ENCODE measurements at regions not wholly inside any gene's neighbourhood (a gene's known extent, or its start where the extent isn't known, plus 50 kb on each side); places are given as distances from the start of the nearest gene placed in this dataset.
A peak's percentile ranks its signal among the peaks of the same experiment; 100 is the strongest.

DNA sequence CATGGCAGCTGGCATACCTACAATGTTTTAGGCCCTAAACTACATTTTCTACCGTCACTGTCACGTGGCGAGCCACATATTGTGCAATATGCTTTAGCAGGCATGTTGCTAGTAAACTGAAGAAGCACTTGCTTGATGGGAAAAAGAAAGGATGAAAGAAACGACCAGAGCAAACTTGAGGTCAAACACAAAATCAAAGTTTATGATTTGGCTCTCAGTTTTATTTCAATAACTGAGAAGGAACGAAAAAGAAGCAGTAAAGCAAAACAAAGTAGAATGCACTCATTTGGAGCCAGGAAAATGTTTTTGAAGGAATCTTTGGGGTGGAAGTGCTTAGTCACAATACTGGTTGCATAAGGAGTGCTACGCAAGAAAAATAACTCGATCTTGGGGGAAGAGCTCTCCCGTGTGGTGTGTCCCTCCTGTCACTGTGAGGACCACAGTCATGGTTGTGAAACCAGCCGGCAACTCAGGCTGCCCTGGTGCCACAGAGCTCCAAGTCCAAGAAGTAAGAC, 349.8 kb downstream of the RBM43 start:
- Histone ChIP-seq H3K4me3 (ENCODE audit: low read depth in 2 of 2, low read length in 2 of 2) (no peak overlapping the region), H3K36me3 (ENCODE audit: control insufficient read depth, insufficient read depth, low read length) (no peaks in the 10 kb centered on the region), H3K9me3 (ENCODE audit: control insufficient read depth, insufficient read depth, low read depth, low read length) (no peaks in the 10 kb centered on the region), H3K27me3 (ENCODE audit: control insufficient read depth, insufficient read depth, low read length) (no peaks in the 10 kb centered on the region), H3K4me1 (ENCODE audit: control insufficient read depth, insufficient read depth, low read length) (no peaks in the 10 kb centered on the region), H3K27ac (ENCODE audit: low read length) (no peak overlapping the region)
- DNase-seq (ENCODE audit: low read depth, low spot score) (peak; percentile 20), ATAC-seq (no peak)
- in situ Hi-C loops (cut with HindIII; ENCODE audit: low pct_unique_long_range_greater_than_20kb, low sequenced_read_pairs) (no loop called here), intact Hi-C loops (cut with micrococcal nuclease; ENCODE audit: unreplicated experiment) (no loop called here)
- no TSS peak for BruUV-seq (replicated peaks)
- ChIA-PET POLR2A (no interaction called here), CTCF (interaction anchor here (0.7 kb wide), 1 partner anchor 15 kb away, joined by 4 read pairs; no protein-coding TSS in a partner anchor)
- no peak for TF ChIP-seq TCF7L2 (IDR thresholded peaks at IDR 0.05; ENCODE audit: low read depth, low read length)
- no peak for TF ChIP-seq SIN3A (IDR thresholded peaks at IDR 0.05; ENCODE audit: borderline replicate concordance, insufficient read depth, low read depth, low read length)
- TF ChIP-seq, protein P1, sequence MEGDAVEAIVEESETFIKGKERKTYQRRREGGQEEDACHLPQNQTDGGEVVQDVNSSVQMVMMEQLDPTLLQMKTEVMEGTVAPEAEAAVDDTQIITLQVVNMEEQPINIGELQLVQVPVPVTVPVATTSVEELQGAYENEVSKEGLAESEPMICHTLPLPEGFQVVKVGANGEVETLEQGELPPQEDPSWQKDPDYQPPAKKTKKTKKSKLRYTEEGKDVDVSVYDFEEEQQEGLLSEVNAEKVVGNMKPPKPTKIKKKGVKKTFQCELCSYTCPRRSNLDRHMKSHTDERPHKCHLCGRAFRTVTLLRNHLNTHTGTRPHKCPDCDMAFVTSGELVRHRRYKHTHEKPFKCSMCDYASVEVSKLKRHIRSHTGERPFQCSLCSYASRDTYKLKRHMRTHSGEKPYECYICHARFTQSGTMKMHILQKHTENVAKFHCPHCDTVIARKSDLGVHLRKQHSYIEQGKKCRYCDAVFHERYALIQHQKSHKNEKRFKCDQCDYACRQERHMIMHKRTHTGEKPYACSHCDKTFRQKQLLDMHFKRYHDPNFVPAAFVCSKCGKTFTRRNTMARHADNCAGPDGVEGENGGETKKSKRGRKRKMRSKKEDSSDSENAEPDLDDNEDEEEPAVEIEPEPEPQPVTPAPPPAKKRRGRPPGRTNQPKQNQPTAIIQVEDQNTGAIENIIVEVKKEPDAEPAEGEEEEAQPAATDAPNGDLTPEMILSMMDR (IDR thresholded peaks at IDR 0.05): no peak
- TF ChIP-seq, protein P2, sequence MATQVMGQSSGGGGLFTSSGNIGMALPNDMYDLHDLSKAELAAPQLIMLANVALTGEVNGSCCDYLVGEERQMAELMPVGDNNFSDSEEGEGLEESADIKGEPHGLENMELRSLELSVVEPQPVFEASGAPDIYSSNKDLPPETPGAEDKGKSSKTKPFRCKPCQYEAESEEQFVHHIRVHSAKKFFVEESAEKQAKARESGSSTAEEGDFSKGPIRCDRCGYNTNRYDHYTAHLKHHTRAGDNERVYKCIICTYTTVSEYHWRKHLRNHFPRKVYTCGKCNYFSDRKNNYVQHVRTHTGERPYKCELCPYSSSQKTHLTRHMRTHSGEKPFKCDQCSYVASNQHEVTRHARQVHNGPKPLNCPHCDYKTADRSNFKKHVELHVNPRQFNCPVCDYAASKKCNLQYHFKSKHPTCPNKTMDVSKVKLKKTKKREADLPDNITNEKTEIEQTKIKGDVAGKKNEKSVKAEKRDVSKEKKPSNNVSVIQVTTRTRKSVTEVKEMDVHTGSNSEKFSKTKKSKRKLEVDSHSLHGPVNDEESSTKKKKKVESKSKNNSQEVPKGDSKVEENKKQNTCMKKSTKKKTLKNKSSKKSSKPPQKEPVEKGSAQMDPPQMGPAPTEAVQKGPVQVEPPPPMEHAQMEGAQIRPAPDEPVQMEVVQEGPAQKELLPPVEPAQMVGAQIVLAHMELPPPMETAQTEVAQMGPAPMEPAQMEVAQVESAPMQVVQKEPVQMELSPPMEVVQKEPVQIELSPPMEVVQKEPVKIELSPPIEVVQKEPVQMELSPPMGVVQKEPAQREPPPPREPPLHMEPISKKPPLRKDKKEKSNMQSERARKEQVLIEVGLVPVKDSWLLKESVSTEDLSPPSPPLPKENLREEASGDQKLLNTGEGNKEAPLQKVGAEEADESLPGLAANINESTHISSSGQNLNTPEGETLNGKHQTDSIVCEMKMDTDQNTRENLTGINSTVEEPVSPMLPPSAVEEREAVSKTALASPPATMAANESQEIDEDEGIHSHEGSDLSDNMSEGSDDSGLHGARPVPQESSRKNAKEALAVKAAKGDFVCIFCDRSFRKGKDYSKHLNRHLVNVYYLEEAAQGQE (IDR thresholded peaks at IDR 0.05; ENCODE audit: insufficient read depth in 1 of 2, low read depth in 2 of 2, low read length in 1 of 2): no peak
- no peak for TF ChIP-seq POLR2AphosphoS5 (IDR thresholded peaks at IDR 0.05; ENCODE audit: low read depth, low read length)

DNA sequence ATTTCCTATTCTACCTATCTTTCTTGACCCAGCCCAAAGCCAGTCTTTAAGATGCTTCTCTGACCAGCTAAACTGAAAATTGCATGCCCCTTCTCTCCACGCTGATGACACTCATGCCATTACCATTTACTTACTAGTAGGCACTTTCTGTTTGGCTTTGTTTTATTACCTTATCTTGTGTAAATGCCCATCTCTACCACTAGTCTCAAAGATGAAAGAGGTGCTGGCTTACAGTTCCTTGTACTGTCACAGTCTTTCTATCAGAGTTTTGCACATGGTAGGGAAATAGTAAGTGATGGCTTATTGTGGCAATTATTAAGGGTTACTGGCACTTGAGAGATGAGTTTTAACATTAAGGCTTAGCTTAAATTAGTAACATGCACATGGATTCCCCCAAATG, 352.1 kb downstream of the RBM43 start:
- Histone ChIP-seq H3K27me3 (ENCODE audit: control insufficient read depth, insufficient read depth, low read length) (no peaks in the 10 kb centered on the region), H3K36me3 (ENCODE audit: control insufficient read depth, insufficient read depth, low read length) (no peaks in the 10 kb centered on the region), H3K4me1 (ENCODE audit: control insufficient read depth, insufficient read depth, low read length) (no peaks in the 10 kb centered on the region), H3K27ac (ENCODE audit: low read length) (no peak overlapping the region), H3K4me3 (ENCODE audit: low read depth in 2 of 2, low read length in 2 of 2) (no peak overlapping the region), H3K9me3 (ENCODE audit: control insufficient read depth, insufficient read depth, low read depth, low read length) (no peaks in the 10 kb centered on the region)
- DNase-seq (ENCODE audit: low read depth, low spot score): no peak
- TF ChIP-seq, protein P2 (IDR thresholded peaks at IDR 0.05; ENCODE audit: insufficient read depth in 1 of 2, low read depth in 2 of 2, low read length in 1 of 2): no peak
- TF ChIP-seq POLR2AphosphoS5 (IDR thresholded peaks at IDR 0.05; ENCODE audit: low read depth, low read length): no peak
- TF ChIP-seq, protein P1 (IDR thresholded peaks at IDR 0.05): no peak; the same call in 1 of the 2 replicates
- no peak for TF ChIP-seq SIN3A (IDR thresholded peaks at IDR 0.05; ENCODE audit: borderline replicate concordance, insufficient read depth, low read depth, low read length)
- TF ChIP-seq TCF7L2 (IDR thresholded peaks at IDR 0.05; ENCODE audit: low read depth, low read length): no peak
- POLR2A ChIA-PET: no interaction called here
- CTCF ChIA-PET: no interaction called here
- no peak for ATAC-seq
- BruUV-seq (replicated peaks): no TSS peak
- in situ Hi-C loops (cut with HindIII; ENCODE audit: low pct_unique_long_range_greater_than_20kb, low sequenced_read_pairs): no loop called here
- intact Hi-C loops (cut with micrococcal nuclease; ENCODE audit: unreplicated experiment): no loop called here
